Loucy (cell line): ENCODE measurements at regions not wholly inside any gene's neighbourhood (a gene's known extent, or its start where the extent isn't known, plus 50 kb on each side); places are given as distances from the start of the nearest gene placed in this dataset.

ENCODE experiments used
- H2AFZ ChIP-seq: fragments of 200-600 bp; sonication (generic); 2 replicates; pipeline ENCODE4 v1.6.0; 2016; ENCODE audit warnings: antibody characterized with exemption, mild to moderate bottlenecking, low read length, moderate library complexity
- H3F3A ChIP-seq: fragments of 200-600 bp; 2 replicates; pipeline ENCODE4 v1.6.0; 2016; ENCODE audit warnings: antibody characterized with exemption, low read depth, mild to moderate bottlenecking
- H3K27me3 ChIP-seq: fragments of 200-600 bp; sonication (generic); 2 replicates; pipeline ENCODE4 v1.6.1; 2014; ENCODE audit warnings: low read length, mild to moderate bottlenecking; ENCODE audit not compliant: insufficient read depth, poor library complexity, severe bottlenecking
- H3K36me3 ChIP-seq: fragments of 200-600 bp; sonication (generic); 2 replicates; pipeline ENCODE4 v1.6.1; 2016; ENCODE audit warnings: low read length; ENCODE audit not compliant: insufficient read depth
- H3K4me1 ChIP-seq: fragments of 200-600 bp; sonication (generic); 2 replicates; pipeline ENCODE4 v1.5.1; 2014; ENCODE audit warnings: low read length, mild to moderate bottlenecking; ENCODE audit not compliant: insufficient read depth, poor library complexity, severe bottlenecking
- H3K4me2 ChIP-seq: fragments of 200-600 bp; sonication (generic); 2 replicates; pipeline ENCODE4 v1.6.0; 2014; ENCODE audit warnings: antibody characterized with exemption, low read length, low read depth, mild to moderate bottlenecking; ENCODE audit not compliant: poor library complexity, severe bottlenecking
- H3K4me3 ChIP-seq: fragments of 200-600 bp; sonication (generic); 2 replicates; pipeline ENCODE4 v1.5.1; 2014; ENCODE audit warnings: low read length, mild to moderate bottlenecking, mixed read lengths; ENCODE audit not compliant: poor library complexity, severe bottlenecking
- H3K79me2 ChIP-seq: fragments of 200-600 bp; sonication (generic); 2 replicates; pipeline ENCODE4 v1.6.1; 2014; ENCODE audit warnings: low read length; ENCODE audit not compliant: insufficient read depth
- H3K9ac ChIP-seq: fragments of 200-600 bp; sonication (generic); 2 replicates; pipeline ENCODE4 v1.6.0; 2014; ENCODE audit warnings: mild to moderate bottlenecking, low read depth, low read length, moderate library complexity; ENCODE audit not compliant: poor library complexity, severe bottlenecking
- H3K9me2 ChIP-seq: fragments of 200-600 bp; sonication (generic); replicated peaks from 2 replicates; pipeline ENCODE4 v1.6.1; 2016; ENCODE audit warnings: low read depth, low read length, mixed read lengths
- H3K9me3 ChIP-seq: fragments of 200-600 bp; sonication (generic); 2 replicates; pipeline ENCODE4 v1.6.1; 2014; ENCODE audit warnings: mild to moderate bottlenecking, antibody characterized with exemption, low read length, low read depth; ENCODE audit not compliant: insufficient read depth
- H4K20me1 ChIP-seq: fragments of 200-600 bp; sonication (generic); 2 replicates; pipeline ENCODE4 v1.6.0; 2014; ENCODE audit warnings: antibody characterized with exemption, low read length, mild to moderate bottlenecking; ENCODE audit not compliant: insufficient read depth, poor library complexity, severe bottlenecking
- CTCF ChIP-seq: fragments of 200-600 bp; sonication (generic); conservative IDR thresholded peaks from 2 replicates; pipeline ENCODE4 v1.5.1; 2014; ENCODE audit warnings: mild to moderate bottlenecking, antibody characterized with exemption, low read length
- EZH2phosphoT487 ChIP-seq: fragments of 200-600 bp; IDR thresholded peaks from 2 replicates; pipeline ENCODE4 v1.6.1; 2018; ENCODE audit warnings: antibody characterized with exemption, mild to moderate bottlenecking, moderate library complexity, borderline replicate concordance

- Histone ChIP-seq H2AFZ (no peak overlapping the region), H3K79me2 (no peaks in the 10 kb centered on the region), H3F3A (no peaks in the 10 kb centered on the region), H3K4me1 (no peaks in the 10 kb centered on the region), H3K27me3 (no peaks in the 10 kb centered on the region), H3K9ac (no peak overlapping the region), H3K36me3 (no peaks in the 10 kb centered on the region), H3K9me2 (no peaks in the 10 kb centered on the region), H3K9me3 (no peaks in the 10 kb centered on the region), H3K4me3 (no peak overlapping the region), H4K20me1 (no peaks in the 10 kb centered on the region), H3K4me2 (no peak overlapping the region)
- TF ChIP-seq CTCF (no peak), EZH2phosphoT487 (no peak)
These were observed 1674.7 kb upstream of the SEL1L start for GRCh38 chr14:83208341-83208740.

- Histone ChIP-seq H2AFZ (no peak overlapping the region), H3K79me2 (no peaks in the 10 kb centered on the region), H3K9me2 (no peaks in the 10 kb centered on the region)
These were observed 1683.8 kb upstream of the SEL1L start for GRCh38 chr14:83217492-83217891.

DNA sequence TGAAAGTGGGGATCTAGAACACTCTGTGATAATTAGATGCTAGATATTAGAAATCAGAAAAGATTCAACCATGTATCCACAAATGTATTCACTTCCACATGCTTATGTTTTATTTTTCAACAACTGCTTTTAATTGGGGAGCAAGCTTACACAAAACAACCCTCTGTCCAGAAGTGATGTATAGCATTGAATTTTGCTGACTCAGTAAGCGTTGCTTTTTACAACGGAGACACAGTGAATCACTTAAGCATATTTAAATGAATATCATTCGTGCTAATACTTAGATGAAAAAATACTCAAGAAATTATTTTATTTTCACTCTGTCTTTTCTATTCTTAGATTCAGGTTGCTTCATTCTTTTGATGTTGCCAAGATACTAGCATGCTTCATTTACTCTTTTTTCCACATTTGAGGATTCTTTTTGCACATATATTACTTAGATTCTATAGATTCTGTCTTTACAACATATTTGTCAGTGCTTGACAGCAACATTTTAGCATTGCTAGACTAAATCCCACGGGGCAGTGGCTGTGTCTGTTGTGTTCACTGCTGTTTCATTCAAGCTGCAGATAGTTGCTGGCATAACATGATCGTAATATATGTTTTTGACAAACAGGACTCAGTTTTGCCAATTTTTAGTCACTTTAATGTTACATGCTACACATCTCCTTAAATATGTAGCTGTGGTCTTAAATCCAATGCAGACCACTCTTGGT, 1714.4 kb upstream of the SEL1L start:
- no peaks in the 10 kb centered on the region for H3F3A ChIP-seq
- H3K9me2 ChIP-seq: no peaks in the 10 kb centered on the region
- H3K4me2 ChIP-seq: no peak overlapping the region

More at GRCh38 chr14:83217492-83217891, 1683.8 kb upstream of the SEL1L start:
- Histone ChIP-seq H3K4me3 (no peak overlapping the region), H4K20me1 (no peaks in the 10 kb centered on the region), H3K4me2 (no peak overlapping the region), H3K9ac (no peak overlapping the region), H3K4me1 (no peaks in the 10 kb centered on the region), H3K36me3 (no peaks in the 10 kb centered on the region), H3F3A (no peaks in the 10 kb centered on the region), H3K9me3 (no peaks in the 10 kb centered on the region), H3K27me3 (no peaks in the 10 kb centered on the region)
- no peak for TF ChIP-seq EZH2phosphoT487
- TF ChIP-seq CTCF: no peak

More for the DNA sequence above, 1714.4 kb upstream of the SEL1L start:
- Histone ChIP-seq H3K9ac (no peak overlapping the region), H3K27me3 (no peaks in the 10 kb centered on the region), H3K9me3 (no peaks in the 10 kb centered on the region), H3K79me2 (no peaks in the 10 kb centered on the region), H2AFZ (no peak overlapping the region), H3K4me3 (no peak overlapping the region), H3K4me1 (no peaks in the 10 kb centered on the region), H3K36me3 (no peaks in the 10 kb centered on the region), H4K20me1 (no peaks in the 10 kb centered on the region)
- TF ChIP-seq CTCF: no peak
- TF ChIP-seq EZH2phosphoT487: no peak
